HG02870 (cell line): ENCODE measurements at regions not wholly inside any gene's neighbourhood (a gene's known extent, or its start where the extent isn't known, plus 50 kb on each side); places are given as distances from the start of the nearest gene placed in this dataset.
"Not testable (repeated sequence)": the region's sequence is repeated elsewhere in the genome, so short reads cannot be mapped to it uniquely, and the experiment has no call there.

Source experiments
- ATAC-seq: cut with Tn5 transposase; IDR thresholded peaks from one replicate; pipeline ENCODE4 v1.9.1; 2021; ENCODE audit warnings: mild to moderate bottlenecking, moderate library complexity; ENCODE audit not compliant: unreplicated experiment

DNA sequence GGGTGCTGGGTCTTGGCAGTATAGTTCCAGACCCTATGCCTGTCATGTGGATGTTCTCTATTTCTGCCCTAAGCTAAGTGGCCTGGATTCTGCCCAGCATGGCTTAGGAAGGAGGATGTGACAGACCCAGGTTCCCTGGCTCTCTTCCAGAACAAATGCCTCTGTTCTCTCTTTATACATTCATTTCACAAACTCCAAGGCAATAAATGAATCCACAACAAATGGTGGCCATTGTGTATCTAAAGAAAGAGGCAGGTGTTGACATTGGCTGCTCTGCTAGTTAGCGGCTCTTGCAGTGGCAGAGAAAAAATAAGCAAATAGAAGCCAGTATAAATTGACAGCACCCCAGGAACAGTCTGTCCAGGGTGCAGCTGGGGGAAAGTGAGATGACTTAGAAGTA is 298.6 kb downstream of the SUCLG1 start:
- no peak for ATAC-seq

GRCh38 chr2:84158605-84159004 is 300.5 kb downstream of the SUCLG1 start:
- no peak for ATAC-seq

- ATAC-seq, result no peak
Observed at GRCh38 chr2:84152462-84152861, 306.6 kb downstream of the SUCLG1 start.

GRCh38 chr2:84144345-84144744 is 314.7 kb downstream of the SUCLG1 start:
- ATAC-seq, result no peak

DNA sequence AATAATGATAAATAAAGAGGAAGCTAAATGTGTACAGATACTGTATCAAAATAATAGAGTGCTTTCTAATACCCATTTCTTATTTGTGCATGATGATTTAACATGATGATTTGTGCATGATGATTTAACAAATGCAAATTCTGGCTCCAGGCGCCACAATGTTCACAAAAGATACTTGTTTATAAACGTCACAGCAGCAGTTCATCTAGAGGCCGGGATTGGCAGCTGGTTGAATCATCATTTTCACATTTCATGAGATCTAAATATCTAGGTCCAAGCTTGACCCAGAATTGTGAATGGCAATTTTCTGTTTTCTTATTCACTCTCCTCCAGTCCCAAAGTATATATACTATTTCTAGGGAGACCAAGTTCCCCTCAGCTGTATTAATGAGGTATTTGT is 322.0 kb downstream of the SUCLG1 start:
- ATAC-seq, result no peak

DNA sequence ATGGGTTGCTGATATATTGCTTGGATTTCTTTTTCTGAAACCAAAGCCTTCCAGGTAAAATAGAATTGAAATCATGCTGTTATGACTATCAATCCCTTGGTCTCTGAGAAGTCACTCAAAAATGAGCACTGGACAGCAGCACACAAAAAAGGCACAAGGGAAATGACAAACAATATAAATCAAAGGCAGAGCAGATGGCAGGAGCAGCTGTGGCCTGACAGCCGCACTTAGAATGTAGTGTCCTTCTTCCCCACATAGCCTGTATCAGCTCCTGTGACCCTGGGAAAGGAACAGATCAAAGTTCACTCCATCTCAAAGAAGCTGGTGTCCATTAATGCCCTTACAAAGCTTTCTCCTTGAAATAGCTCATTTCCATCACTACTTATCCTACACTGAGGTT is 326.7 kb downstream of the SUCLG1 start:
- ATAC-seq, result no peak

DNA sequence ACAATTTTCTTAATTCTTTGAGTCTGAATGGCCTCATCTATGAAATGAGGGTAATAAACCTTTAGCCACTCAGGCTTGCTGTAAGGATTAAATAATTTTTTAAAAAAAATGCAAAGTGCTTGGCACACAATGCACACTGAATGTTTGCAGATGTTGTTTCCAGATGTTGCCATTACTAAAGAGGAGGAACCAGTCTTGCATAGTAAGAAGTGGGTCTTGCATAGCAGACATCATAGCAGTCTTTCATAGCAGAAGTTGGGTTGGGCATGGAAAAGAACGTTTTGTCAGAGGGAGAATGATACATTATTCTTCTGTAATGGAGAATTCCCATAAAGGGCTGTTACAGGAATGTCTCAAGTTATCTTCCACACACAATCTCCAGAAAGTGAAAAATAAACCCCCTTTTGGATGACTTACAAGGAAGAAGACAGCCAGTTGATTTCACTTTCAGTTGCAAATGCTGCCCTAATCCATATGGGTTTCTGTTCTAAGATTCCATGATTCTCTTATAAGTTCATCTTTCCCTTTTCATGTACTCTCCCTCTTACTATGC is 327.7 kb downstream of the SUCLG1 start:
- no peak for ATAC-seq

- ATAC-seq, result no peak
Observed at GRCh38 chr2:84129018-84129417, 330.1 kb downstream of the SUCLG1 start.

DNA sequence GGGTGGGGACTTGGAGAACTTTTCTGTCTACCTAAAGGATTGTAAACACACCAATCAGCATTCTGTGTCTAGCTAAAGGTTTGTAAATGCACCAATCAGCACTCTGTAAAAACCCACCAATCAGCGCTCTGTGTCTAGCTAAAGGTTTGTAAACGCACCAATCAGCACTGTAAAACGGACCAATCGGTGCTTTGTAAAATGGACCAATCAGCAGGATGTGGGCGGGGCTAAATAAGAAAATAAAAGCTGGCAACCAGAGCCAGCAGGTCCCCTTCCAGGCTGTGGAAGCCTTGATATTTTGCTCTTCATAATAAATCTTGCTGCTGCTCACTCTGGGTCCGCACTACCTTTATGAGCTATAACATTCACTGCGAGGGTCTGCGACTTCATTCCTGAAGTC is 331.3 kb downstream of the SUCLG1 start:
- ATAC-seq, result not testable (repeated sequence)

- no peak for ATAC-seq
Observed at GRCh38 chr2:84126530-84126929, 332.6 kb downstream of the SUCLG1 start.

DNA sequence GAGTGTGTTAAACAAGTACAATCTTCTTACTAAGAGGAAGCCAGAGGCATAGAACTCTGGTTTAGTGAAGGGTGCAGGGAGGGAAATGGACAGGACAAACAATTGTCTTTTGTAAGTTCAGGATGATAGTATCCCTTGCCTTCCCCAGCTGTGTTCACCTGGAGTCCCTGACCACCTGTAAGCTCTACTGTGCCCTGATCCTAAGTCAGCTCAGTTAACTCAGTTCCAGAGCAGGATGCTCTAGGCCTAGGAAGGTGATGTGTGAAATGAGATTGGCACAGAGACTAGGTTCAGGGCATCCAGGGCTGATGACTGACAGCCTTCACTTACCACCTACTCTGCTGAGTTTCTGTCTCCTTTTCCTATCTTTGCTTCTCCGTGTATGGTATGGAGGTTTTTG is 333.0 kb downstream of the SUCLG1 start:
- ATAC-seq, result no peak

- ATAC-seq, result no peak
Observed at GRCh38 chr2:84116143-84116542, 342.9 kb downstream of the SUCLG1 start.

- ATAC-seq, result no peak
Observed at GRCh38 chr2:84115173-84115857, 343.8 kb downstream of the SUCLG1 start.

DNA sequence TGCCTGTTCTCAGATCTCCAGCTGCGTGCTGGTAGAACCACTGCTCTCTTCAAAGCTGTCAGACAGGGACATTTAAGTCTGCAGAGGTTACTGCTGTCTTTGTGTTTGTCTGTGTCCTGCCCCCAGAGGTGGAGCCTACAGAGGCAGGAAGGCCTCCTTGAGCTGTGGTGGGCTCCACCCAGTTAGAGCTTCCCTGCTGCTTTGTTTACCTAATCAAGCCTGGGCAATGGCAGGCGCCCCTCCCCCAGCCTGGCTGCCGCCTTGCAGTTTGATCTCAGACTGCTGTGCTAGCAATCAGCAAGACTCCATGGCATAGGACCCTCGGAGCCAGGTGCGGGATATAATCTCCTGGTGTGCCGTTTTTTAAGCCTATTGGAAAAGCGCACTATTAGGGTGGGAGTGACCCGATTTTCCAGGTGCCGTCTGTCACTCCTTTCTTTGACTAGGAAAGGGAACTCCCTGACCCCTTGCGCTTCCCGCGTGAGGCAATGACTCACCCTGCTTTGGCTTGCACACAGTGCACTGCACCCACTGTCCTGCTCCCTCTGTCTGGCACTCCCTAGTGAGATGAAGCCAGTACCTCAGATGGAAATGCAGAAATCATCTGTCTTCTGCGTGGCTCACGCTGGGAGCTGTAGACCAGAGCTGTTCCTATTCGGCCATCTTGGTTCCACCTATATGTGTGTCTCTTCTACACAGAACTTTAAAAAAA is 355.1 kb downstream of the SUCLG1 start:
- ATAC-seq, result not testable (repeated sequence)

DNA sequence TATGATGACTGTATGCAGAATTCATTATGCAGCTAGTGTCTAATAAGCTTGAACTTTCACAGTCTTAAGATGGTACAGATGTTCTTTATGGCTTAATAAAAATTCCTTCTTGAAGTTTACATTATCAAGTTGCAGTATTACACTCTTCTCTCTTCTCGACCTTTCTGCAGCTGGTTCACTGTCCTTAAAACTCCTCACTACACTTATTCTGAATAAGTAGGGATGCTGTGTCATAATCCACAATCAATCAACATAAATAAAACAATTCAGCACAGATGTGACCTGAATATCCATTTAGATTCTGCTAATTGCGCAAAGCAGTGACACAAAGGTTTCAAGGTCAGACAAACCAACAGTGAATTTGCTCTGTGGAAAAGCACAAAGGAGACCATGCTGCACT is 356.8 kb downstream of the SUCLG1 start:
- ATAC-seq, result no peak

DNA sequence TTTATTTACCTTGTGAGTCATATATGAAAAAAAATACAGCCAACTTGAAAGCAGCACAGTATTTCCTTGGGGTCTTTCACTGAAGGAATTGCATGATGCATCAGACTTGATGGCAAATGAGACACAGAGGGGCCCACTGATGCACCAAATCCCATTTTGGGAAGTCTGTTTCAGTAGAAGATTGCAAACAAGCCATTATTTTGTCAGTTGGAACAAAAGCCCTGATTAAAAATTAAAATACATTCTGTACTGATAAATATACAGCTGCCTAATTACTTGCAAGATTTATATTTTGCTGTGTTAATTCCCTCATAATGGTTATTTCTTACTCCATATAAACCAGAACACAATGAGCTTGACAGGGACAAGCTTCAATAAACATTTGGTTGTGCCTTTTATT is 370.4 kb downstream of the SUCLG1 start:
- no peak for ATAC-seq

DNA sequence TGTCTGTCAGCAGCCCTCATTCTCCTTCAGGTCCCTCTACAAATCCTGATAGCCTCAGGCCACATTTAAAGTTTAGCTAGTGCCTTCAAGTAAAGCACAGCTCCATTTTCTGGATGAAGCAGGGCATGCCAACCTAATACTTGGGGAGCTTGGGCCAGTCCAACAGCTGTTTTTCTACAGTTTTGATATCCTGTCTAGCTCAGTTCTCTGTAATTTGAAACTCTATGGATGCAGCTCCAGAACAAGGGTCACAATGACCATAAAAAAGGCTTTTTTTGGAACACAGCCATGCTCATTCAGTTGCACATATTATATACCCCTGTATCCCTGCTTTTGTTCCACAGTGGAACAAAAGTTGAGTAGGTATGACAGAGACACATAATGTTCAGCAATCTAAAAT is 373.5 kb downstream of the SUCLG1 start:
- no peak for ATAC-seq

DNA sequence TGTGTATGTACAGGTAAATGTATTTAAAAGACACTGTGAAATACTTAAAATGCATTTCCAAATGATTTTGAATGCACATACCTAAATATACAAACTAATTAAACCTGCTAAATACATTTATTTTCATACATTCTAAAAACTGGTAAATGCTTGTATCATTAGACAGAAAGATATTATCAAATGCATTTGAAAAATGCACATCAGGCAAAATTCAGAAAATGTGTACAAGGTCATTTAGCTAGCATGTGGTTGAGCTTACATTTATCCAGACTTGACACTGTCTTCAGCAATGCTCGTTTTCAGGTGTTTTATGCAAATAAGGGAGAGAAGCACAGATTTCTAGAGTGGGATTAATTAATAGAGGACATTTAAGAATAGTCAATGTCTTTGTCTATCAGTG is 374.2 kb downstream of the SUCLG1 start:
- ATAC-seq, result no peak

GRCh38 chr2:84083984-84084383 is 375.1 kb downstream of the SUCLG1 start:
- no peak for ATAC-seq

- ATAC-seq, result no peak
Observed at GRCh38 chr2:84078471-84078870, 380.6 kb downstream of the SUCLG1 start.

DNA sequence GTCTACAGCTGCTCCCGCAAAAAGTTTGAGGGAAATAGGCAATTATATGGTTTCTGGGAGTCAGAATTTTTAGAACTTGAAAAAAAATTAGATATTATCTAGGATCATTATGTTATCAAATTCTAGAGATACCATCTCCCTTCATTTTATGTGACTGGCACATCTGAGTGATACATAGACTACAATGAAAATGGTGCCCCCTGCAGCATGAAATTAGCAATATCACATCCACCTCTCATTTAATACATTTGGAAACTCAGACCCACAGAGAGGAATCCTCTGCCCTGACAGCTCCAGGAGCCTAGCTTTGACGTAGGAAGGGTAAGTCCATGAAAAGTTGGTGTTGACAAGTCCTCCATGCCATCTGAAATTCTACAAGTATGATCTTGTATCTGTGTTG is 381.6 kb downstream of the SUCLG1 start:
- peak; percentile 52 for ATAC-seq

DNA sequence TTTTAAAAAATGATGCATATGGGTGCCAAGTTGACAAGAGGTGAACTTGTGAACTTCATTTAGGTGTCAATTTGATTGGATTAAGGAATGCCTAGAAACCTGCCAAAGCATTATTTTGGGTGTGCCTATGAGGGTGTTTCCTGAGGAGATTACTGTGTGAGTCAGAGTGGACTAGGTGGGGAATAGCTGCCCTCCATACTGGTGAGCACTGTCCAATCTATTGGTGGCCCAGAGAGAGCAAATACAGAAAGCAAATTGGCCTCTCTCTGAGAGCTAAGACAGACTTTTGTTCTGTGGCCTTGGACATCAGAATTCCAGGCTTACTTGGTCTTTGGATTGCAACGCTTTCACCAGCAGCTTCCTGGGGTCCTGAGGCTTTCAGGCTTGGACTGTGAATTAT is 388.0 kb downstream of the SUCLG1 start:
- no peak for ATAC-seq
